ENCODE measurements at regions not wholly inside any gene's neighbourhood (a gene's known extent, or its start where the extent isn't known, plus 50 kb on each side); places are given as distances from the start of the nearest gene placed in this dataset.

GRCh38 chr12:84637926-84638325 lies 274.7 kb downstream of the SLC6A15 start:
- TF ChIP-seq CTCF (IDR thresholded peaks at IDR 0.05) (no peak), POLR2A (IDR thresholded peaks at IDR 0.05) (no peak)
